GM12872 (cell line): ENCODE measurements at regions not wholly inside any gene's neighbourhood (a gene's known extent, or its start where the extent isn't known, plus 50 kb on each side); places are given as distances from the start of the nearest gene placed in this dataset.

ENCODE experiments used
- CTCF ChIP-seq: IDR thresholded peaks from 3 replicates; pipeline ENCODE4 v1.5.1; 2011; ENCODE audit warnings: low read depth, mild to moderate bottlenecking, low read length, moderate library complexity; ENCODE audit not compliant: insufficient read depth

- TF ChIP-seq CTCF, result no peak
Observed at GRCh38 chr7:51501620-51502019, 185.0 kb upstream of the COBL start.

GRCh38 chr7:51482976-51483375 is 166.4 kb upstream of the COBL start:
- no peak for TF ChIP-seq CTCF

GRCh38 chr7:51481421-51481820 is 164.8 kb upstream of the COBL start:
- no peak for TF ChIP-seq CTCF

GRCh38 chr7:51477819-51478218 is 161.2 kb upstream of the COBL start:
- TF ChIP-seq CTCF, result no peak

GRCh38 chr7:51477323-51477722 is 160.7 kb upstream of the COBL start:
- no peak for TF ChIP-seq CTCF

GRCh38 chr7:51476026-51476425 is 159.4 kb upstream of the COBL start:
- no peak for TF ChIP-seq CTCF

GRCh38 chr7:51472873-51473272 is 156.3 kb upstream of the COBL start:
- TF ChIP-seq CTCF, result no peak

- TF ChIP-seq CTCF, result no peak
Observed at GRCh38 chr7:51471981-51472296, 155.3 kb upstream of the COBL start.
